ENCODE measurements at regions not wholly inside any gene's neighbourhood (a gene's known extent, or its start where the extent isn't known, plus 50 kb on each side); places are given as distances from the start of the nearest gene placed in this dataset.

- no peak for TF ChIP-seq REST (IDR thresholded peaks at IDR 0.05; ENCODE audit: insufficient replicate concordance, low read depth)
- no peak for TF ChIP-seq GABPA (IDR thresholded peaks at IDR 0.05; ENCODE audit: low read depth)
- no peak for TF ChIP-seq POLR2AphosphoS5 (IDR thresholded peaks at IDR 0.05; ENCODE audit: low read depth)
- TF ChIP-seq, protein P1, sequence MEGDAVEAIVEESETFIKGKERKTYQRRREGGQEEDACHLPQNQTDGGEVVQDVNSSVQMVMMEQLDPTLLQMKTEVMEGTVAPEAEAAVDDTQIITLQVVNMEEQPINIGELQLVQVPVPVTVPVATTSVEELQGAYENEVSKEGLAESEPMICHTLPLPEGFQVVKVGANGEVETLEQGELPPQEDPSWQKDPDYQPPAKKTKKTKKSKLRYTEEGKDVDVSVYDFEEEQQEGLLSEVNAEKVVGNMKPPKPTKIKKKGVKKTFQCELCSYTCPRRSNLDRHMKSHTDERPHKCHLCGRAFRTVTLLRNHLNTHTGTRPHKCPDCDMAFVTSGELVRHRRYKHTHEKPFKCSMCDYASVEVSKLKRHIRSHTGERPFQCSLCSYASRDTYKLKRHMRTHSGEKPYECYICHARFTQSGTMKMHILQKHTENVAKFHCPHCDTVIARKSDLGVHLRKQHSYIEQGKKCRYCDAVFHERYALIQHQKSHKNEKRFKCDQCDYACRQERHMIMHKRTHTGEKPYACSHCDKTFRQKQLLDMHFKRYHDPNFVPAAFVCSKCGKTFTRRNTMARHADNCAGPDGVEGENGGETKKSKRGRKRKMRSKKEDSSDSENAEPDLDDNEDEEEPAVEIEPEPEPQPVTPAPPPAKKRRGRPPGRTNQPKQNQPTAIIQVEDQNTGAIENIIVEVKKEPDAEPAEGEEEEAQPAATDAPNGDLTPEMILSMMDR (IDR thresholded peaks at IDR 0.05; ENCODE audit: insufficient read depth, low read length): no peak
- TF ChIP-seq SPI1 (IDR thresholded peaks at IDR 0.05; ENCODE audit: borderline replicate concordance, low read depth): no peak
- H3K4me3 ChIP-seq (replicated peaks; ENCODE audit: insufficient read depth, low read length): no peak overlapping the region
- H3K27me3 ChIP-seq (ENCODE audit: insufficient read depth, poor library complexity, severe bottlenecking): no peaks in the 10 kb centered on the region
- DNase-seq (ENCODE audit: low read depth in 1 of 2, low spot score in 1 of 2): no peak
- no peak overlapping the region for H3K27ac ChIP-seq (replicated peaks)
Observed at GRCh38 chr5:82828211-82828610, 249.0 kb downstream of the TMEM167A start.

DNA sequence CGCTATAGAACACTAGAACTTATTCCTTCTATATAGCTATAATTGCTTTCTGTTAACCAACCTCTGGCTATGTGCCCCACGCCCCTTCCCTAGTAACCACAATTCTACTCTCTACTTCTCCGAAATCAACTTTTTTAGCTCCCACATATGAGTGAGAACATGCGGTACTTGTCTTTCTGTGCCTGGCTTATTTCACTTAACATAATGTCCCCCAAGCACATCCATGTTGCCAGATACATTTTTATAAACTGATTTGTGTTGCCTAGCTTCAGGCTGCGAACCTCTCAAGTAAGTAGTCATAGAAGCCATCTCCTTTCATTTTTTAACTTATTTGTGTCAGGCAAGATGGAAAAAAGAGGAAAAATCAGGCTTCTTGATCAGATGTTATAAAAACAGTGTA, 249.5 kb downstream of the TMEM167A start:
- Histone ChIP-seq H3K27ac (replicated peaks) (no peak overlapping the region), H3K4me3 (replicated peaks; ENCODE audit: insufficient read depth, low read length) (no peak overlapping the region), H3K27me3 (ENCODE audit: insufficient read depth, poor library complexity, severe bottlenecking) (no peaks in the 10 kb centered on the region)
- TF ChIP-seq GABPA (IDR thresholded peaks at IDR 0.05; ENCODE audit: low read depth) (no peak), SPI1 (IDR thresholded peaks at IDR 0.05; ENCODE audit: borderline replicate concordance, low read depth) (no peak), POLR2AphosphoS5 (IDR thresholded peaks at IDR 0.05; ENCODE audit: low read depth) (no peak), REST (IDR thresholded peaks at IDR 0.05; ENCODE audit: insufficient replicate concordance, low read depth) (no peak)
- TF ChIP-seq, protein P1 (IDR thresholded peaks at IDR 0.05; ENCODE audit: insufficient read depth, low read length): no peak
- DNase-seq (ENCODE audit: low read depth in 1 of 2, low spot score in 1 of 2): no peak

DNA sequence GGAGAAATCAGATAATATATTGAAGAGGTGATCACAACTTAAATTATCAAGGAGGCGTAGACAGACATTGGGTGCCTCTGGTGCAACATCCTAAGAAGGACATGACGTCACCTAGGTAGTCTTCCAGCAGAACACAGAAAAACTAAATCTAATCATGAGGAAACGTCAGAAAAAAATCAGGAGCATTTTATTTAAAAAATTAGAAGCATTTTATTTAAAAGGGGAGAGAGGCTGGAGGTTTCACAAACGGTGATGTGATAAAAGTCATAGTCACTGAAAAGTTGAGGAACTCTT, 254.6 kb downstream of the TMEM167A start:
- no peak for DNase-seq (ENCODE audit: low read depth in 1 of 2, low spot score in 1 of 2)
- Histone ChIP-seq H3K4me3 (replicated peaks; ENCODE audit: insufficient read depth, low read length) (no peak overlapping the region), H3K27ac (replicated peaks) (no peak overlapping the region), H3K27me3 (ENCODE audit: insufficient read depth, poor library complexity, severe bottlenecking) (no peaks in the 10 kb centered on the region)
- TF ChIP-seq GABPA (IDR thresholded peaks at IDR 0.05; ENCODE audit: low read depth) (no peak), POLR2AphosphoS5 (IDR thresholded peaks at IDR 0.05; ENCODE audit: low read depth) (no peak), REST (IDR thresholded peaks at IDR 0.05; ENCODE audit: insufficient replicate concordance, low read depth) (no peak), SPI1 (IDR thresholded peaks at IDR 0.05; ENCODE audit: borderline replicate concordance, low read depth) (no peak)
- TF ChIP-seq, protein P1 (IDR thresholded peaks at IDR 0.05; ENCODE audit: insufficient read depth, low read length): no peak

Data from HL-60 (cell line).